HEK293 (cell line): ENCODE measurements at regions not wholly inside any gene's neighbourhood (a gene's known extent, or its start where the extent isn't known, plus 50 kb on each side); places are given as distances from the start of the nearest gene placed in this dataset.
"Not testable (repeated sequence)": the region's sequence is repeated elsewhere in the genome, so short reads cannot be mapped to it uniquely, and the experiment has no call there.

Source experiments
- HOXA7 ChIP-seq: sonication (generic); formaldehyde crosslinking; IDR thresholded peaks from 2 replicates; pipeline ENCODE4 v1.8.1; 2022; ENCODE audit warnings: missing genetic modification reagents, borderline replicate concordance
- KLF9 ChIP-seq: fragments of 450-650 bp; formaldehyde crosslinking; IDR thresholded peaks from 2 replicates; pipeline ENCODE4 v1.5.1; 2016; ENCODE audit warnings: missing biosample characterization, missing genetic modification characterization, low read depth
- ZFP3 ChIP-seq: fragments of 450-650 bp; formaldehyde crosslinking; IDR thresholded peaks from 2 replicates; pipeline ENCODE4 v1.5.1; 2016; ENCODE audit warnings: low read depth, missing biosample characterization, missing genetic modification characterization
- ZFP69B ChIP-seq: fragments of 450-650 bp; formaldehyde crosslinking; IDR thresholded peaks from 2 replicates; pipeline ENCODE4 v1.5.1; 2016; ENCODE audit warnings: missing biosample characterization, missing genetic modification characterization
- TF ChIP-seq, protein P1 (sequence below): fragments of 450-650 bp; formaldehyde crosslinking; IDR thresholded peaks from 2 replicates; pipeline ENCODE4 v1.5.1; 2016; ENCODE audit warnings: missing biosample characterization, missing genetic modification characterization
- TF ChIP-seq, protein P2 (sequence below): fragments of 450-650 bp; formaldehyde crosslinking; IDR thresholded peaks from 2 replicates; pipeline ENCODE4 v1.5.1; 2016; ENCODE audit warnings: missing biosample characterization, missing genetic modification characterization

DNA sequence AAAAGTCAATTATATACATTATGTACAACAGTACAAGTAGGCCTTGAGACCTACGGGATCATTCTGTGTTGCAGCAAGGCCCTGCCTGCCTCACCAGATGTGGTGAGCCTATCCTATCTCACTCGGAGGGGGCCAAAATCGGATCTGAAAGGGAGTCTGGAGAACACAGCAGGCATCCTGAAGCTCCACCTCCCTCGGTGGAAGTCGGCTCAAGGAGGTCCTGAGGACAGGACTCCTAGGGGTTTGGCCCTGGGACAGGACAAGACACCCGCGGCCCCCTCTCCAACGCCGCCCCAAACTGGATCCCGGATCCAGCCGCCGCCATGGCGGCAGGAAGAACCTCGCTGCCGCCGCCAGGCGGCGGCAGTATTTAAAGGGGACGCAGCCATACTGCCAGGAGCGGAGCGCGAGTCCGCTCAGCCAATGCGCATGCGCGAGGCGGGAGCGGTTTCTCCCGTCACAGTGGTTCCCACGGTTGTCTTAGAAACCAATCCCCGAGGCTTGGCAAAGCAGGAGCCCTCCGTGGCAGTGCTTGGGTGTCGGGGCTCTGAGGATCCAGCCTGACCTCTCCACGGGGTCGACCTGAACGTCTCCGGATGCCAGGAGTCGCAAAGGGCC is 97.8 kb upstream of the FOXD4L5 start:
- TF ChIP-seq, protein P1, sequence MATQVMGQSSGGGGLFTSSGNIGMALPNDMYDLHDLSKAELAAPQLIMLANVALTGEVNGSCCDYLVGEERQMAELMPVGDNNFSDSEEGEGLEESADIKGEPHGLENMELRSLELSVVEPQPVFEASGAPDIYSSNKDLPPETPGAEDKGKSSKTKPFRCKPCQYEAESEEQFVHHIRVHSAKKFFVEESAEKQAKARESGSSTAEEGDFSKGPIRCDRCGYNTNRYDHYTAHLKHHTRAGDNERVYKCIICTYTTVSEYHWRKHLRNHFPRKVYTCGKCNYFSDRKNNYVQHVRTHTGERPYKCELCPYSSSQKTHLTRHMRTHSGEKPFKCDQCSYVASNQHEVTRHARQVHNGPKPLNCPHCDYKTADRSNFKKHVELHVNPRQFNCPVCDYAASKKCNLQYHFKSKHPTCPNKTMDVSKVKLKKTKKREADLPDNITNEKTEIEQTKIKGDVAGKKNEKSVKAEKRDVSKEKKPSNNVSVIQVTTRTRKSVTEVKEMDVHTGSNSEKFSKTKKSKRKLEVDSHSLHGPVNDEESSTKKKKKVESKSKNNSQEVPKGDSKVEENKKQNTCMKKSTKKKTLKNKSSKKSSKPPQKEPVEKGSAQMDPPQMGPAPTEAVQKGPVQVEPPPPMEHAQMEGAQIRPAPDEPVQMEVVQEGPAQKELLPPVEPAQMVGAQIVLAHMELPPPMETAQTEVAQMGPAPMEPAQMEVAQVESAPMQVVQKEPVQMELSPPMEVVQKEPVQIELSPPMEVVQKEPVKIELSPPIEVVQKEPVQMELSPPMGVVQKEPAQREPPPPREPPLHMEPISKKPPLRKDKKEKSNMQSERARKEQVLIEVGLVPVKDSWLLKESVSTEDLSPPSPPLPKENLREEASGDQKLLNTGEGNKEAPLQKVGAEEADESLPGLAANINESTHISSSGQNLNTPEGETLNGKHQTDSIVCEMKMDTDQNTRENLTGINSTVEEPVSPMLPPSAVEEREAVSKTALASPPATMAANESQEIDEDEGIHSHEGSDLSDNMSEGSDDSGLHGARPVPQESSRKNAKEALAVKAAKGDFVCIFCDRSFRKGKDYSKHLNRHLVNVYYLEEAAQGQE (tag by site-specific recombination): not testable (repeated sequence)
- TF ChIP-seq, protein P2, sequence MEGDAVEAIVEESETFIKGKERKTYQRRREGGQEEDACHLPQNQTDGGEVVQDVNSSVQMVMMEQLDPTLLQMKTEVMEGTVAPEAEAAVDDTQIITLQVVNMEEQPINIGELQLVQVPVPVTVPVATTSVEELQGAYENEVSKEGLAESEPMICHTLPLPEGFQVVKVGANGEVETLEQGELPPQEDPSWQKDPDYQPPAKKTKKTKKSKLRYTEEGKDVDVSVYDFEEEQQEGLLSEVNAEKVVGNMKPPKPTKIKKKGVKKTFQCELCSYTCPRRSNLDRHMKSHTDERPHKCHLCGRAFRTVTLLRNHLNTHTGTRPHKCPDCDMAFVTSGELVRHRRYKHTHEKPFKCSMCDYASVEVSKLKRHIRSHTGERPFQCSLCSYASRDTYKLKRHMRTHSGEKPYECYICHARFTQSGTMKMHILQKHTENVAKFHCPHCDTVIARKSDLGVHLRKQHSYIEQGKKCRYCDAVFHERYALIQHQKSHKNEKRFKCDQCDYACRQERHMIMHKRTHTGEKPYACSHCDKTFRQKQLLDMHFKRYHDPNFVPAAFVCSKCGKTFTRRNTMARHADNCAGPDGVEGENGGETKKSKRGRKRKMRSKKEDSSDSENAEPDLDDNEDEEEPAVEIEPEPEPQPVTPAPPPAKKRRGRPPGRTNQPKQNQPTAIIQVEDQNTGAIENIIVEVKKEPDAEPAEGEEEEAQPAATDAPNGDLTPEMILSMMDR (tag by site-specific recombination): not testable (repeated sequence)
- not testable (repeated sequence) for TF ChIP-seq ZFP69B (tag by site-specific recombination); ZFP3 (tag by site-specific recombination); HOXA7 (CRISPR knock-in tag); KLF9
